ENCODE measurements at regions not wholly inside any gene's neighbourhood (a gene's known extent, or its start where the extent isn't known, plus 50 kb on each side); places are given as distances from the start of the nearest gene placed in this dataset.

- DNase-seq (ENCODE audit: low spot score), result no peak
Observed at GRCh38 chr9:71177901-71178300, 56.5 kb upstream of the TRPM3 start.

GRCh38 chr9:71171517-71171916, 50.1 kb upstream of the TRPM3 start:
- no peak for DNase-seq (ENCODE audit: low spot score)

Measured in AG08395 (cell line).